Jurkat, Clone E6-1 (cell line): ENCODE measurements at regions not wholly inside any gene's neighbourhood (a gene's known extent, or its start where the extent isn't known, plus 50 kb on each side); places are given as distances from the start of the nearest gene placed in this dataset.
A peak's percentile ranks its signal among the peaks of the same experiment; 100 is the strongest.
"Not testable (repeated sequence)": the region's sequence is repeated elsewhere in the genome, so short reads cannot be mapped to it uniquely, and the experiment has no call there.

Experiments
- DNase-seq: peaks from one replicate; pipeline ENCODE4 v3.0.0-alpha.2; 2011; ENCODE audit warnings: low read depth, low spot score
- H3K4me3 ChIP-seq: 2 replicates; pipeline ENCODE4 v1.5.1; 2011; ENCODE audit warnings: mild to moderate bottlenecking, low read length, control low read depth, moderate library complexity

DNA sequence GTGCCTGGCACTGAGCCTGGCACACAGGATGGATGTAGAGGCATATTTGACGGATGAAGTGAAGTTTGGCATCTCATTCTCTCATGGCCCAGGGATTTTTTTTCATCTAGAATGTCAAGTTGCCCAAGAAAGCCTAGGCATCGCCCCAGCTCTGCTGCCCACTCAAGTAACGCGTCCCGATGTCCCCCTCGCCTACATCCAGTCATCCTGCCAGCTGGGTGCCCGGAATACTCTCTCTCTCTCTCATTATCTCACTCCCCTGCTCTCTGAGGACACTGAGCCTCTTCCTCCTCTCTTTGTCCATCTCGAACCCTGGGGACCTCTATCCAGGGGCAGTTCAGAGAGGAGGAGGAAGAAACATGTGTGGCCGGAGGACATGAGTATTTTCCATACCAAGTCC is 142.3 kb upstream of the ZC3H12A start:
- DNase-seq = no peak

GRCh38 chr1:37338658-37339057 is 135.7 kb upstream of the ZC3H12A start:
- no peak for DNase-seq
- no peak overlapping the region for H3K4me3 ChIP-seq

More for the DNA sequence above, 142.3 kb upstream of the ZC3H12A start:
- no peak overlapping the region for H3K4me3 ChIP-seq

- peak; percentile 4 for DNase-seq
- no peak overlapping the region for H3K4me3 ChIP-seq
These were observed 131.6 kb upstream of the ZC3H12A start for GRCh38 chr1:37342736-37343135.

DNA sequence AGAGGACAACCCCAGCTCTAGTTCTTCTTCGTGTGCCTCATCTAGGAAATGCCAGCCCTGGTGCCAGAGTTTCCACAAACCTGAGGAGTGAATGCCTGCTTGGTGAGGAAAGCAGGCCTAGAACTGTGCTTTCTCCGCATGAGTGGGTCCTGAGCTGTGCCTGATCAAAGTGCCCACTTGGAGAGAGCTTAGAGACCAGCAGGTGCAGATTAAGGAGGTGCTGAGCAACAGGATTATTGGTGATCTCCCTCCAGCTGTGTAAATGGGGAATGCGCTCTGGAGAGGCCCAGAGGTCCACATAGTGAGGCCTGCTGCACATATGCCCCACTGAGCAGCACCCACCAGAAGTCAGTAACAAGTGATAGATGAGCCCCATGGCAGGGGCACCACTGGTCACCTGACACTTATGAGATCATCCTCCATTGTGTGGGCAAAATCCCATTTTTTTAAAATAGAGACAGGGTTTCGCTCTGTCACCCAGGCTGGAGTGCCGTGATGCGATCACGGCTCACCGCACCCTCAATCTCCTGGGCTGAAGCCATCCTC is 127.2 kb upstream of the ZC3H12A start:
- no peak for DNase-seq
- H3K4me3 ChIP-seq = no peak overlapping the region

DNA sequence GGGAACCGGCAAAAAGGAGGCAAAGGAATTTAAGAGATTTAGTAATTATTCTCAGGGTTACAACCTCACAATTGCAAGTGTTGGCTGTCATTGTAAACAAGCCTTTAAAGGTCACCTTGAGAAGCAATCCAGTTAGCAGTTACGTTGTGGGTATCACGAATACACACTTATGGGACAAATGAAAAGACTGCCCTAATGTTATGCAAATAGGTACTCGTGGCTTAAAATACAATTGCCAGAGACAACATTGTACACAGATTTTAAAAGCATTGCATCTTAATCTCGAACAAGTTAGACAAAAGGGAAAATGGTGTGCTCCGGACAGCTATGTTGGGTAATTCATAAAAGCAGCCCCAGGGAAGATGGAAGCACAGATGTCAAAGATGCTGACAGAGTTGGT is 120.5 kb upstream of the ZC3H12A start:
- no peak overlapping the region for H3K4me3 ChIP-seq
- no peak for DNase-seq

DNA sequence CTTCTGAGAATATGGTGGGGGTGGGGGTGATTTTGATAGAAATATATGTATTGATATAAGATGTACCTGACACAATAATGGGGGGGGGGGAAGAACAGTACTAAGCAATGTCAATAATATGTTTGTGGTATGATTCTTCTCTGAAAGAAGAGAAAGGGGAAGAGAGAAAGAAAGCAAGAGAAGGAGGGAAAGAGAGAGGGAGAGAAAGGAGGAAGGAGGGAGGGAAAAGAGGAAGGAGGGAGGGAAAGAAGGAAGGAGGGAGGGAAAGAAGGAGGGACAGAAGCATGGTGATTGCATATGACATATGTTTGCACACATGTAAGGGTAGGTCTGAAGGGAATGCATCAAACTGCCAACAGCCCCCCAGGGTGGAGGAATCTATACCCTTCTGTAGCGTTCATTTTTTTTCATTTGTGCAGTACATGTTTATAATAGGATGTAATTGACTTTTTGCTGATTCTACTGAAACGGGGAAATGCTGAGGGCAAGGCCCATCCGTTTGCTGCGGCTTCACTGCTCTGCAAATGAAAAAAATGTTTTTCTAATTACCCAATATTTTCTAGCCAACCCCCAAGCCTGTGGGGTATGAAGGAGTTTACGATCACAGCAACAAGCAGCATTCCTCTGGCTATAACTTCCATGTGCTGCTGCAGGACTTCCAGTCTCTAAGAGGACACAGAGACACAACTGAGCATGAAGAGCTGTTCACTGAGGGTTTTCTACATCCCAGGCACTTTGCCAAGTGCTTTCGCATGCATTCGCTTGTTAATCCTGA is 119.3 kb upstream of the ZC3H12A start:
- no peak for DNase-seq
- no peak overlapping the region for H3K4me3 ChIP-seq

DNA sequence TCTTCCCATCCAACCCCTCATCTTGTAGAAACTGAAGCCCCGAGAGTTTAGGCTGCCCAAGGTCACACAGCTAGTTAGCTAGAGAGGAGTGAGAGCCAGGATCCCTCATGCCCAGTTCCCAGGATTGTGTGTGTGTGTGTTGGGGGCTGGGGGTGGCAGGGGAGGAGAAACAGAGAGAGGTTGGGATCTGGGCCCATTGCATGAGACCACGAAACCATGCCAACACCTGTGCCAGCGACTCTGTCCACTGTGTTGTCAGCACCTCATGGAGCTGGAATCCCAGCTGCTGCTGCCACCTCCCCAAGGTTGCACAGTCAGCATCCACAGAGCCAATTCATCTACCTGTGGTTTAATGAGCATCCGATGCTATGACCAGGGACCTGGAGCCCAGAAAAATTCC is 115.4 kb upstream of the ZC3H12A start:
- no peak for DNase-seq

GRCh38 chr1:37360011-37360410 is 114.4 kb upstream of the ZC3H12A start:
- DNase-seq = no peak
- H3K4me3 ChIP-seq = no peak overlapping the region

More for the DNA sequence above, 115.4 kb upstream of the ZC3H12A start:
- H3K4me3 ChIP-seq = no peak overlapping the region

DNA sequence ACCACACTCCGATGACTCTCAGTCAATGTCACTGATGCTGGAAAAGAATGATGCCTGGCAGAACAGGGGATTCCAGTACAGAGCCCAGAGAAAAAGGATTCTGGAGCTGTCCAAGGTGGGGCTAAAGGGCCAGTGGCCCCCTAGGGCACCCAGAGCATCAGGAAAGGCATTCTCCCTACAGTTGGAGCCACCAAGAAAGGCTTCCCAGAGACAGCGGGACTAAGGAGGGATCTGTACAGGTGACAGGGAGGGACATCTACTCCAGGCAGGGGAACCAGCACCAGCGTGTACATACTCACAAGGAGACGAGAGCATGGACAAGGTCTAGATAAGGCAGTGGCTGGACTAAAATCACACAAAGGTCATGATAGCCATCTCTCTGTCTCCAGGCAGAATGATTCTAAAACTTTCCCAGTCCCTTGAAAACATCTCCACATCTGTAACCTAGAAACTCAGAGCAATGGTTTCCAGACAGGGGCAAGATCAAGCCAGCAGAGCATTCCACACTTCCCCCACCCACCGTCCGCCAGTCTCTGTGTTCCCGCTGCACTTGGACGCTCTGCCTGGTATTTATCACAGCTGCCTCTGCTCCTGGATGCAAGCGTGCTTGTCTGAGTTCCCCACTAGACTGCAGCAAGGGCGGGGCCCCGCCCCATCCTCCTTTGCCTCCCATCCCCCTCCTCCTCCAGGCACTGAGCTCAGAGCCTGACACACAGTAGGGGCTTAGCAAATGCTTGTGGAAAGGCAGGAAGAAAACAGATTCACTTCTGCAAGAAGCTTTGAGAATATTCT is 111.6 kb upstream of the ZC3H12A start:
- no peak overlapping the region for H3K4me3 ChIP-seq
- DNase-seq = no peak

DNA sequence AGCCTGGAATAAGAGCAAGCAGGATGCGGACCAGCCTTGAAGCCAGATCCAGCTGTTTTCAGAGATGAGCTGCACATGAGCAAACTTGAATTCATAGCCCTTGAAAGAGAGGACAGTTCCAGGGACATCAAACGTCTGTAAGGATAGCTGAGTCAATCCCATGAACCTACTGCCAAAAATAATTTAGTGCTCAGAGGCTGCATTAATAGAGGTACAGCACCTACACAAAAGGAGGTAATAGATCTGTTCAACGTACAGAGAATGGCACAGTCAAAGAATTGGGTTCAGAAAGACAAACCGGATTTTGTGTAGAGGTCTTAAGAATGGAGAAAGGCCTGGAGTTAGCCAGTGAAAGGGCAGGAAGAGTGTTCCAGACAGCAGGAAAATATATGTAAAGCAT is 110.8 kb upstream of the ZC3H12A start:
- H3K4me3 ChIP-seq = no peak overlapping the region
- DNase-seq = no peak

DNA sequence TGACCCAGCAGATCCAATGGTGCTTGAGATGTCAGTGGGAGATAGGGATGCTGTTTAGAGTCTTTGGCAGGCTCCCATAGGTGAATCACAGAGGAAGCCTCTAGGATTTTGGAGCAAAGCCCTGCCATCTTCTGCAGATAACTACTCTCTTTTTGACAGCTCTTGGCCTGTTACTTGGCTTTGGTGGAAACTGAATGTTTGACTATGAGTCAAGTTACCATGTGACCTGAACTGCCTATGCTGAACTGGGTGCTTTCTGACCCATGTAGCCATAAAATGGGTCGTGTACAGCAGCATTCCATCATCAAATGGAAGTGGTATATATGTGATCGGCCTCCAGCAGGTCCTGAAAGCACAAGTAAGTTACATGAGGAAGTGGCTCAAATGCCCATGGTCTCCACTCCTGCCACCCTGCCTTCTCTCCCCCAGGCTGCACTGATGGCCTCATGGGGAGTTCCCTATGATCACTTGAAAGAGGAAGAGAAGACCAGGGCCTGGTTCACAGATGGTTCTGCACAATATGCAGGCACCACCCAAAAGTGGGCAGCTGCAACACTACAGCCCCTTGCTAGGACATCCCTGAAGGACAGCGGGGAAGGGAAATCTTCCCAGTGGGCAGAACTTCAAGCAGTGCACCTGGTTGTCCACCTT is 105.6 kb upstream of the ZC3H12A start:
- DNase-seq, H3K4me3 ChIP-seq: not testable (repeated sequence)

DNA sequence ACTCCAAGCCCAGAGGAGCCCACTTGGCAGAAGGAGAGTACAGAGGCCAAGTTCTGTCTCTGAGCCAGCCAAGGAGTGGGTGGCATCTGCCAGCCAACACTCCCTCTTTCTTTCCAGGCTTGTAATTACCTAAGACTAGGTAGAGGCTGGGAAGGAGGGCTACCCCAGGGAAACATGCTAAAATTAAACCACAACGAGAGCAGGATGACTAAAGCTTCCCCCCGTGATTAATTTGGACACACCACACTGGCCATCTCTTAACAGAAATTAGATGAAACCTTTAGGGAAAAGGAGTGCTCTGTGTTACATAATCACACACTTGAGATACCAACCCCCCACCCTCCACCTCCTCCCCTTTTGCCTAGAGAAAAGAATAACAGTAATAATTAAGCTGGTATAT is 102.1 kb upstream of the ZC3H12A start:
- H3K4me3 ChIP-seq = no peak overlapping the region
- DNase-seq = no peak

- no peak overlapping the region for H3K4me3 ChIP-seq
- DNase-seq = no peak
These were observed 101.7 kb upstream of the ZC3H12A start for GRCh38 chr1:37372711-37373110.

DNA sequence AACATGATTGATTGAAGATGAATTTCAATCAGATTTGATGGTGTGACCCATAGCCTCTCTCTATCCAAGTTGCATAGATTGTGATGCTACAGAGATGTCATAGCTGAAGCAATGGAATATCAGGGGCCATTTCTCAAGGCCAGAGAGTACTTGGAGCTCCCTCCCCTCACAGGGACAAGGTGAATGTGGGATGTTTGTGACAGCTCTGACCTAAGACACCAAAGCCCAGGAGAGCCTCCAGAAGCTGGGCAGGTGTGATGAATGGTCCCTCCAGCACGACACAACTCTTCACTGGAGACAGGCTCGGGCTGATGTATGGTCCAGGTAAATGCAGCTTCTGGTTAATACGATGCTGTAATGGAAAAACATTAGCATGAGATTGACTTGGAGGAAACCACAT is 101.0 kb upstream of the ZC3H12A start:
- DNase-seq = no peak
- no peak overlapping the region for H3K4me3 ChIP-seq

- DNase-seq, H3K4me3 ChIP-seq: not testable (repeated sequence)
These were observed 93.8 kb upstream of the ZC3H12A start for GRCh38 chr1:37380546-37380945.

GRCh38 chr1:37387854-37388253 is 86.5 kb upstream of the ZC3H12A start:
- H3K4me3 ChIP-seq = no peak overlapping the region
- DNase-seq = no peak

GRCh38 chr1:37389327-37389726 is 85.1 kb upstream of the ZC3H12A start:
- no peak for DNase-seq

DNA sequence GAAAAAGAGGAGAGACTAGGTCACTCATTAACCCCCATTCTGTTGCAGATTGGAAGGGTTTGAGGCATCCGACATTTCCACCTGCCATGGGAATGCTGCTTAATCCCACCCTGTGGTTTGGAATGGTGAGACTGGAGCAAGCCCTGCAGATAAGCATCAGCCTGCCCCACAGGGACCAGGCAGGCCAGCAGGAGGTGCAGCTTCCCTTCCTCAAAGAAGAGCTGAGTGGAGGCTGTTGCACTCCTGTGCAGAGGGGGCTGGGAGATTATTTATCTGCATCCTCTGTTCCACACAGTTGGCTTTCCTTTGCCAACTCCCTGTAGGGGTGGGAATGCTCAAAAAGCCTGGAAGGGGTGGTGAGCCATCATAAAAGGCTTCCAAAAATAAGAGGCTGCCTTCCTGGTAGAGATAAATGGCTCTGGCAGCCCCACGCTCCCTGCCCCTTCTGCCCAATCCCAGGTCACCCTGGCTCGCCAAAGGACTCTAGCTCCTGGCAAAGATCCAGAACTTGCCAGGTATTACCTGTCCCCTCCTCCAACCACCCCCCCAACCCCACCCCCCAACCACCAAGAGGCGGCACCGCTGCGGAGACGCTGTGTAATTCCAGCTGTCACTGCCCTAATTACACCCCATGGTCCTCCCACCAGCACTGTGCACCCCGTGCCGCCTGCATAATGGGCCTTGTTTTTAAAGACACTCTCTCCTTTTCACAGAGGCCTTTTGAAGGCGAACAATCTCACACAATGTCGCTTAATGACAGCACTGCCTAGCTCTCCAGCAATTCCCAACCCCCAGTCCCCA is 83.0 kb upstream of the ZC3H12A start:
- no peak overlapping the region for H3K4me3 ChIP-seq
- no peak for DNase-seq

More at GRCh38 chr1:37389327-37389726, 85.1 kb upstream of the ZC3H12A start:
- no peak overlapping the region for H3K4me3 ChIP-seq

DNA sequence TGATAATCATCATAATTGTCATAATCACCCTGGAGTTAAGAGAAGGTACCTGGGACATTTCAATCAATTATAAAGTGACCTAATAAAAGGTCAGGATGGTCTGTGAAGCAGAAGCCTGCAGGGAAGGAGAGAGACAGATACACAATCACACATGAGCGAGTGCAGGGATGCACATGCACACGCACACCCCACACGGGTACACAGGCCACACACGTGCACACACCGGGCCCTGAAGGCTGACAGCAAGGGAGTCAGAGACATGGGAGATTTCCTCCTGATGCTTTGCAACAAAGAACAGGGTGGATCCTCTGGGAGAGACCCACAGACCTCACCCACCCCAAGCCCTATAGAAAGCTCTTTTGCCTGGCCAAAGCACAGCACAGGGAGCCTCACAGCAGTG is 82.3 kb upstream of the ZC3H12A start:
- DNase-seq = no peak
- no peak overlapping the region for H3K4me3 ChIP-seq
